ENCODE measurements at regions not wholly inside any gene's neighbourhood (a gene's known extent, or its start where the extent isn't known, plus 50 kb on each side); places are given as distances from the start of the nearest gene placed in this dataset.

GRCh38 chrX:55908661-55909212 is 191.2 kb downstream of the RRAGB start:
- TF ChIP-seq POLR2A (IDR thresholded peaks at IDR 0.05; ENCODE audit: low read depth, low read length): no peak
- no peak for TF ChIP-seq JUN (IDR thresholded peaks at IDR 0.05; ENCODE audit: borderline replicate concordance, insufficient read depth, insufficient read length, low read depth)
- TF ChIP-seq CTCF (IDR thresholded peaks at IDR 0.05; ENCODE audit: extremely low read depth in 1 of 2, insufficient read depth in 1 of 2, low read depth in 1 of 2, low read length in 2 of 2): no peak
- no peak for TF ChIP-seq EZH2 (IDR thresholded peaks at IDR 0.05; ENCODE audit: borderline replicate concordance, low read depth, low read length, severe bottlenecking)
- TF ChIP-seq MAX (IDR thresholded peaks at IDR 0.05; ENCODE audit: insufficient read depth, insufficient read length): no peak
- TF ChIP-seq POLR2AphosphoS5 (IDR thresholded peaks at IDR 0.05; ENCODE audit: insufficient read depth, low read depth, low read length): no peak
